ENCODE measurements at regions not wholly inside any gene's neighbourhood (a gene's known extent, or its start where the extent isn't known, plus 50 kb on each side); places are given as distances from the start of the nearest gene placed in this dataset.

GRCh38 chrX:113747274-113747973, 836.5 kb upstream of the HTR2C start:
- no peak for TF ChIP-seq POLR2A (IDR thresholded peaks at IDR 0.05)
- TF ChIP-seq CTCF (IDR thresholded peaks at IDR 0.05) = no peak
